OCI-LY1 (cell line): ENCODE measurements at regions not wholly inside any gene's neighbourhood (a gene's known extent, or its start where the extent isn't known, plus 50 kb on each side); places are given as distances from the start of the nearest gene placed in this dataset.

ENCODE experiments used
- CTCF ChIP-seq: fragments of 200-600 bp; sonication (generic), shearing (Covaris generic); IDR thresholded peaks from 2 replicates; pipeline ENCODE4 v1.5.1; 2017; ENCODE audit warnings: mild to moderate bottlenecking, antibody characterized with exemption, low read length, moderate library complexity, mixed read lengths
- EZH2 ChIP-seq: fragments of 200-600 bp; sonication (generic), shearing (Covaris generic); IDR thresholded peaks from 2 replicates; pipeline ENCODE4 v1.8.0; 2017; ENCODE audit warnings: borderline replicate concordance, mixed run types, mild to moderate bottlenecking, antibody characterized with exemption, low read length, moderate library complexity, mixed read lengths

GRCh38 chr2:51981783-51982182, 949.9 kb upstream of the NRXN1 start:
- no peak for TF ChIP-seq CTCF
- no peak for TF ChIP-seq EZH2
